C4-2B (cell line): ENCODE measurements at regions not wholly inside any gene's neighbourhood (a gene's known extent, or its start where the extent isn't known, plus 50 kb on each side); places are given as distances from the start of the nearest gene placed in this dataset.

Experiments
- H3K27ac ChIP-seq: fragments of 450-650 bp; 2 replicates; pipeline ENCODE4 v1.5.1; 2017
- ZFX ChIP-seq: fragments of 450-650 bp; IDR thresholded peaks from 2 replicates; pipeline ENCODE4 v1.6.1; 2017
- TF ChIP-seq, protein P1 (sequence below): fragments of 450-650 bp; conservative IDR thresholded peaks from 2 replicates; pipeline ENCODE4 v1.5.1; 2017; ENCODE audit warnings: mild to moderate bottlenecking

DNA sequence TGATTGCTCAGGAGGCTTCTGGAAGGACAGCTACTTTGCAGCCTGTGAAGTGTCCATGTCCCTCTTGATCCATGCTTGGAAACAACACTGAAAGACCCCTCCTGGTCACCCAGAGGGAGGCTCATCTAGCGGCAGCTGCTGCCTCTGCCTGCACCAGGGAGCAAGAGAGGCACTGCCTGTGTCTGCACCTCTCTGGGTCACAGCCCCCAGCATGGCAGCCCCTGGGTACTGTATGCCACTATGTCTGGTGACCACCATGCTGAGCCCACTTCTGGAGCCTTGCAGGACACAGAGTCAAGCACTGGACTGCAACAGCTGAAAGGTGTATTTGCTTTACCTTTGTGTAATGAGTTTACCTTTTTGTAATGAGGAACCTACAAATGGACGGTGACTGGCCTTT lies 186.3 kb upstream of the MYT1L start:
- TF ChIP-seq, protein P1, sequence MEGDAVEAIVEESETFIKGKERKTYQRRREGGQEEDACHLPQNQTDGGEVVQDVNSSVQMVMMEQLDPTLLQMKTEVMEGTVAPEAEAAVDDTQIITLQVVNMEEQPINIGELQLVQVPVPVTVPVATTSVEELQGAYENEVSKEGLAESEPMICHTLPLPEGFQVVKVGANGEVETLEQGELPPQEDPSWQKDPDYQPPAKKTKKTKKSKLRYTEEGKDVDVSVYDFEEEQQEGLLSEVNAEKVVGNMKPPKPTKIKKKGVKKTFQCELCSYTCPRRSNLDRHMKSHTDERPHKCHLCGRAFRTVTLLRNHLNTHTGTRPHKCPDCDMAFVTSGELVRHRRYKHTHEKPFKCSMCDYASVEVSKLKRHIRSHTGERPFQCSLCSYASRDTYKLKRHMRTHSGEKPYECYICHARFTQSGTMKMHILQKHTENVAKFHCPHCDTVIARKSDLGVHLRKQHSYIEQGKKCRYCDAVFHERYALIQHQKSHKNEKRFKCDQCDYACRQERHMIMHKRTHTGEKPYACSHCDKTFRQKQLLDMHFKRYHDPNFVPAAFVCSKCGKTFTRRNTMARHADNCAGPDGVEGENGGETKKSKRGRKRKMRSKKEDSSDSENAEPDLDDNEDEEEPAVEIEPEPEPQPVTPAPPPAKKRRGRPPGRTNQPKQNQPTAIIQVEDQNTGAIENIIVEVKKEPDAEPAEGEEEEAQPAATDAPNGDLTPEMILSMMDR = no peak
- TF ChIP-seq ZFX = no peak
- no peak overlapping the region for H3K27ac ChIP-seq

DNA sequence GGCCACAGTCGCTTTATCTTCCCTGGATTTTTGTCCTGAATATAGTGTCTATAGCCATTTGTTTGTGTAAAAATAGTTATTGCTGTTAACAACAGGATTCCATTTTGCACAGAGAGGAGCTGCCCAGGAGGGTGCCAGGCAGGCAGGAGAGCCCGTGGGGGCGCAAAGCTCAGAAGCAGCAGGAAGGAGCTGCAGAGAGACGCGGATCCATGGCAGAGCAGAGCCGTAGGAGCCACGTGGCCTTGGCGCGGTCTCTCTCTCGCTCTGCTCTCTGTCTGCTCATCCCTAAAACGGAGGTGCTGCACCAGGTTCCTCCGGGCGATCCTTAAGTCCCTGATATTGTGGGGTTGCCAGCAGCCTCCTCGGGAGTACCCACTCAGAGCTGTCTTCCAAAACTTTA lies 185.3 kb upstream of the MYT1L start:
- no peak for TF ChIP-seq ZFX
- TF ChIP-seq, protein P1 = no peak
- H3K27ac ChIP-seq = no peak overlapping the region

DNA sequence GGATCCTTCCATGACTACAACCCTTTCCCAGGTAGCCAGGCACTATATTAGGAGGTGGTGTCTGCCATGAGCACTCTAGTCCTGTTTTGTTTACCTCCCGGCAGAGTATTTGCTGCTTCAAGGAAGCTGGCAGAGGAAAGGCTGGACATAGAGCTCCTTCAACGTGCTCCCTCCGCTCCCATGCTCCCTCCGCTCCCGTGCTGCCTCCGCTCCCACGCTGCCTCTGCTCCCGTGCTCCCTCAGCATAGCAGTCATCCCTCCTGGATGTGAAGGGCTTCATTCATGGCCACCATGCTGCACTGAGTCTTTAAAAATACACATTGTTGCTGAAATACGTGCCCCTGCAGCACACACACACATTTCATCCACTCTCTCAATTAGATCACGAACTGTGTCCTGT lies 181.9 kb upstream of the MYT1L start:
- no peak for TF ChIP-seq ZFX
- TF ChIP-seq, protein P1 = no peak
- H3K27ac ChIP-seq = no peak overlapping the region

DNA sequence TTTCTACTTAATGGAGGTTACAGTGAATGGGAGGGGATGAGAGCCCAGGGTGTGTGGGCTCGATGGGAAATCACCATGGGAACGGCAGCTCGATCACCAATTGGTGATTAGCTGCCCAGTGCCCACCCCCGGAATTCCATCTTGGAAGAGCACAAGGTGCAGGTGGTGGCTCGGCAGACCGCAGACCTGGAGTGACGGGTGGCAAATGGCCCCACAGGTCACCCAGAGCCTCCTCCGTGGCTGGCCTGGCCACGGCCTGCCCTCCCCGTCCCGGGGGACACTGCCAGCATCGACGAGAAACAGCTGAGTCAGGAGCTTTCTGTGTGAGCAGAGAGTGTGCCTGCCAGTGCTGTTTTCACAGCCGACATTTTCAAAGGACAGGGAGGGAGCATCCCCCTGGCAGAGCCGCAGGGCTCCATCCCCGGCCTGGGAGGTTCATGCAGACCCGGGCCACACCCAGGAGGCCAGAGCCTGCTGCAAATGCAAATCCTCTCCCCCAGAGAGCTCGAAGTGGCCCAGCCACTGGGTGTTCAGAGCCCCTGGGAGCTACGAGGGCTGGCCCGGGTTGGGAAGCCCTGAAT lies 176.4 kb upstream of the MYT1L start:
- TF ChIP-seq ZFX = no peak
- TF ChIP-seq, protein P1 = no peak
- H3K27ac ChIP-seq = no peak overlapping the region

DNA sequence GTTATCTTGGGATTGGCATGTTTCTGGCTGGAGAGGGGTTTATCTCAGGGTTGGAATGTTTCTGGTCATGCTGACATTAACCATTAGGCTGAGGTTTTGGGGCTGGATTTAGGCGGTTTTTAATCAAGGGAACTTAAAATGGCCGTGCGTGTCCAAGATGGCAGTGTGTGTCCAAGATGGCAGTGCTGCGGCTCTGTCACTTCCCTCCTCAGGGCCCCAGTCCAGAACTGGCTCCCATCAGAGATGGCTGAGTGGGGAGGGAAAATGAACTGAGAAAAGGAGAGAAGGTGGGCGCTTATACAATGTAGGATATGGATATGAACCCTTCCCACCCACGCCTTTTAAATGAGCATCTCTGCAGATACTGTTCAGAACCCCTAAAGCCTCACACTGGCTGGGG lies 175.5 kb upstream of the MYT1L start:
- H3K27ac ChIP-seq = no peak overlapping the region
- TF ChIP-seq, protein P1 = no peak
- no peak for TF ChIP-seq ZFX

DNA sequence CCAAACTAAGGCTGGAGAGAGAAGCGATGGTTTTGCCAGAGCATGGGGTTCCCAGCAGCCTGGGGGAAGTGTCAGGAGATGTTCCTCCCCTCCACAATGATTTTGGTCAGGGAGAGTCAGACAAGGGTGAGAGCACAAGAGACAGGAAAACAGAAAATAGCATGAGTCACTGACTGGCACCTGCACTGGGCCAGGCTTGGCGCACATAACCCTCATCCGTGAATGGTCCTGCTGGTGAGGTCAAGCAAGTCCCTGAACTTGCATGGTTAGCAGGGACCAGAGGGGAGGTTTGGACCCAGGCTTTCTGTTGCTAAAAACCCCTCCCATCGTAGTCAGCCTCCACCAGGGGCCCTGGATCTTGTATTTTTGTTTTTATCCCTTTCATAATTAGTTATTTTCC lies 174.5 kb upstream of the MYT1L start:
- no peak for TF ChIP-seq ZFX
- TF ChIP-seq, protein P1 = no peak
- no peak overlapping the region for H3K27ac ChIP-seq

DNA sequence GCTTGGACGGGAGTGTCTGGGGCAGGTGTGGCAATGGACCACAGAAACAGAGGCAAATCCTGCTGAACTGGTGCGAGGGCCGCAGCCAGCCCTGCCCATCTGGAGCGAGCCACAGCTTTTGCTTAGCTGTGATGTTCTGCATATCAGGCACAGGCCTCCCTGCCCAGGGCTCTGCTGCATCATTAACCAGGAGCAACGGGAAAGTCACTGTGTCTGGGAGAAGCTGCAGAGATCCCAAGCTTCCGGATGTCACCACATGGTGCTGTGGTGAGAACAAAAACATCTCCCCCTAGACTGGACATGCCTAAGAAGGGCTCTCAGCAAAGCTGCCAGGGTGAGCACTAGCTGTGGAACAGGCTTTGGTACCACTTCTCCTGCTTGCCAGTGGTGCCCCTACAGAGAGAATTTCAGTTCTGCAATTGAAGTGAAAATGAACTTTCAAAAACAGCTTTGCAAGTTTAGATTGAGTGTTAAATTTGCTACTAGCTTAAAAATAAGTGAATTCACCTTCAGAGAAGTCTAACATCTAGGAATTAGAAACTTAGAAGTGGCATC lies 172.9 kb upstream of the MYT1L start:
- TF ChIP-seq, protein P1 = no peak
- TF ChIP-seq ZFX = no peak
- no peak overlapping the region for H3K27ac ChIP-seq
